GM23248 (cell line): ENCODE measurements at regions not wholly inside any gene's neighbourhood (a gene's known extent, or its start where the extent isn't known, plus 50 kb on each side); places are given as distances from the start of the nearest gene placed in this dataset.

Experiments used
- EZH2 ChIP-seq: fragments of 200-600 bp; sonication (generic); IDR thresholded peaks from 2 replicates; pipeline ENCODE4 v1.6.1; 2018; ENCODE audit warnings: antibody characterized with exemption, mild to moderate bottlenecking; ENCODE audit not compliant: insufficient read depth, poor library complexity, severe bottlenecking
- EZH2phosphoT487 ChIP-seq: fragments of 200-600 bp; sonication (generic); IDR thresholded peaks from 2 replicates; pipeline ENCODE4 v1.6.1; 2018; ENCODE audit warnings: antibody characterized with exemption, moderate library complexity, mild to moderate bottlenecking, low read depth; ENCODE audit not compliant: insufficient read depth

GRCh38 chr6:18897350-18897749, 510.2 kb downstream of the RNF144B start:
- TF ChIP-seq EZH2, result no peak
- no peak for TF ChIP-seq EZH2phosphoT487
